Pancreas (tissue), 10 donors: ENCODE measurements at regions not wholly inside any gene's neighbourhood (a gene's known extent, or its start where the extent isn't known, plus 50 kb on each side); places are given as distances from the start of the nearest gene placed in this dataset.

Experiments used
- ATAC-seq, 4 donors: fragments of 200-7000 bp; cut with Tn5 transposase; one replicate each; pipeline versions ENCODE4 v1.8.0 to v1.9.1; 2020; ENCODE audit warnings: mild to moderate bottlenecking in 4 of 4, moderate library complexity in 4 of 4
- DNase-seq, 6 donors: peaks; one replicate each; pipeline ENCODE4 v3.0.0-alpha.2; 2020
- FAIRE-seq: peaks from 2 replicates; lab custom pipeline; 2012; peaks lifted over from hg19 to GRCh38; lab: Jason Lieb, UNC
- H3K27ac ChIP-seq, 4 donors: fragments of 200-600 bp; sonication (generic); 1 replicate in 3 of 4; 2 replicates in 1 of 4; pipeline versions ENCODE4 v1.5.0 to v1.8.0; 2020
- H3K27me3 ChIP-seq, 4 donors: fragments of 200-600 bp; one replicate each; pipeline ENCODE4 v1.8.0; 2021
- H3K36me3 ChIP-seq, 3 donors: fragments of 200-600 bp; sonication (generic) in 1 of 3; one replicate each; pipeline versions ENCODE4 v1.5.0 to v1.8.0; 2020 to 2021
- H3K4me1 ChIP-seq, 3 donors: fragments of 200-600 bp; one replicate each; pipeline ENCODE4 v1.8.0; 2021
- H3K4me3 ChIP-seq, 4 donors: fragments of 200-600 bp; sonication (generic) in 2 of 4; one replicate each; pipeline versions ENCODE4 v1.5.0 to v1.8.0; 2020 to 2021
- H3K9me3 ChIP-seq, 4 donors: fragments of 200-600 bp; one replicate each; pipeline ENCODE4 v1.8.0; 2021
- CTCF ChIP-seq, 4 donors: fragments of 200-600 bp; sonication (generic) in 3 of 4; IDR thresholded peaks; one replicate each; pipeline versions ENCODE4 v1.5.0 to v1.8.0; 2021; ENCODE audit warnings: antibody characterized with exemption in 4 of 4
- WGBS, 2 donors: extraction: QIAGEN DNeasy Blood & Tissue Kit; methylation state at CpG; one replicate each; pipeline ENCODE4 v1.1.7; 2013; 5-methylcytosine and 5-hydroxymethylcytosine counted together
- intact Hi-C, 3 donors: fragments of 100-400 bp; cut with DNase I; formaldehyde crosslinking; loops; one replicate each; pipeline versions ENCODE4 v1.11.1 to v1.14.2; 2022
- donor health status: healthy with polysubstance abuse.
- donor health status: DM: no; HTN: no; CAD: no; lungs with moderate emphysema.
- donor health status: DM: no; HTN: no; CAD: no.
- donor health status: control.
- donor health status: control.
- donor health status: Bipolar disorder and iron deficiency.
- donor health status: DM: yes; HTN: yes; CAD: no.
- donor health status: DM: no; HTN: no; CAD: no.
- donor health status: DM: no; HTN: no; CAD: no.
- donor health status: DM: yes; HTN: yes; CAD: no.

- H3K4me1 ChIP-seq: no peaks in the 10 kb centered on the region
- DNase-seq (no peak), FAIRE-seq (no peak), ATAC-seq (peak in 2 of 4 donors; percentile 55 to 57)
- no peak overlapping the region for H3K27ac ChIP-seq
- H3K4me3 ChIP-seq: no peak overlapping the region
- H3K36me3 ChIP-seq: no peaks in the 10 kb centered on the region
- intact Hi-C loops: no loop called here
- H3K27me3 ChIP-seq: no peaks in the 10 kb centered on the region
- no peak for TF ChIP-seq CTCF (IDR thresholded peaks at IDR 0.05)
- H3K9me3 ChIP-seq: no peaks in the 10 kb centered on the region
These were observed 184.2 kb downstream of the ZNF486 start for GRCh38 chr19:20351244-20351643.

- Histone ChIP-seq H3K27me3 (no peaks in the 10 kb centered on the region), H3K36me3 (no peaks in the 10 kb centered on the region), H3K4me1 (no peaks in the 10 kb centered on the region), H3K4me3 (no peak overlapping the region), H3K27ac (no peak overlapping the region), H3K9me3 (no peaks in the 10 kb centered on the region)
- intact Hi-C loops: no loop called here
- ATAC-seq: no peak
- TF ChIP-seq CTCF (IDR thresholded peaks at IDR 0.05): no peak
- no peak for FAIRE-seq
- no peak for DNase-seq
- WGBS, 2 donors: 85 to 91% methylated on average over 2 of the region's 2 CpGs
These were observed 182.2 kb downstream of the ZNF486 start for GRCh38 chr19:20349206-20349605.

- TF ChIP-seq CTCF (IDR thresholded peaks at IDR 0.05): no peak
- WGBS, 2 donors: 90 to 95% methylated on average over 4 of the region's 4 CpGs
- H3K4me3 ChIP-seq: no peak overlapping the region
- no peaks in the 10 kb centered on the region for H3K36me3 ChIP-seq
- intact Hi-C loops: no loop called here
- no peak for ATAC-seq
- FAIRE-seq: no peak
- H3K27me3 ChIP-seq: no peaks in the 10 kb centered on the region
- no peaks in the 10 kb centered on the region for H3K4me1 ChIP-seq
- no peak for DNase-seq
- no peaks in the 10 kb centered on the region for H3K9me3 ChIP-seq
- no peak overlapping the region for H3K27ac ChIP-seq
These were observed 172.4 kb downstream of the ZNF486 start for GRCh38 chr19:20339444-20339843.

GRCh38 chr19:20334760-20335159 is 167.7 kb downstream of the ZNF486 start:
- TF ChIP-seq CTCF (IDR thresholded peaks at IDR 0.05): no peak
- no peak for DNase-seq
- peaks cover 0 to 4% (median 0%) of the 10 kb centered on the region in 3 donors for H3K4me1 ChIP-seq
- H3K9me3 ChIP-seq: no peaks in the 10 kb centered on the region
- H3K27me3 ChIP-seq: no peaks in the 10 kb centered on the region
- intact Hi-C loops: no loop called here
- no peak for FAIRE-seq
- no peak overlapping the region for H3K27ac ChIP-seq
- H3K4me3 ChIP-seq: no peak overlapping the region
- peak in 1 of 4 donors; percentile 18 for ATAC-seq
- H3K36me3 ChIP-seq: no peaks in the 10 kb centered on the region
- 54 to 57% methylated on average over 3 of the region's 3 CpGs for WGBS, 2 donors

GRCh38 chr19:20333508-20333907 is 166.5 kb downstream of the ZNF486 start:
- Histone ChIP-seq H3K4me1 (peaks cover 0 to 4% (median 0%) of the 10 kb centered on the region in 3 donors), H3K9me3 (no peaks in the 10 kb centered on the region), H3K36me3 (no peaks in the 10 kb centered on the region), H3K4me3 (no peak overlapping the region), H3K27me3 (no peaks in the 10 kb centered on the region), H3K27ac (no peak overlapping the region)
- FAIRE-seq (no peak), DNase-seq (no peak), ATAC-seq (no peak)
- WGBS, 2 donors: 92 to 97% methylated on average over 1 of the region's 1 CpG
- intact Hi-C loops: no loop called here
- TF ChIP-seq CTCF (IDR thresholded peaks at IDR 0.05): no peak
